Muscle of back (tissue), 3 donors: ENCODE measurements at regions not wholly inside any gene's neighbourhood (a gene's known extent, or its start where the extent isn't known, plus 50 kb on each side); places are given as distances from the start of the nearest gene placed in this dataset.
A peak's percentile ranks its signal among the peaks of the same experiment; 100 is the strongest.
"Not testable (repeated sequence)": the region's sequence is repeated elsewhere in the genome, so short reads cannot be mapped to it uniquely, and the experiment has no call there.

Experiments used
- DNase-seq, 3 donors: peaks; one replicate each; pipeline versions ENCODE4 v3.0.0 to v3.0.0-alpha.2; 2013

GRCh38 chr9:78905387-78905786 lies 608.5 kb downstream of the PSAT1 start:
- no peak for DNase-seq

DNA sequence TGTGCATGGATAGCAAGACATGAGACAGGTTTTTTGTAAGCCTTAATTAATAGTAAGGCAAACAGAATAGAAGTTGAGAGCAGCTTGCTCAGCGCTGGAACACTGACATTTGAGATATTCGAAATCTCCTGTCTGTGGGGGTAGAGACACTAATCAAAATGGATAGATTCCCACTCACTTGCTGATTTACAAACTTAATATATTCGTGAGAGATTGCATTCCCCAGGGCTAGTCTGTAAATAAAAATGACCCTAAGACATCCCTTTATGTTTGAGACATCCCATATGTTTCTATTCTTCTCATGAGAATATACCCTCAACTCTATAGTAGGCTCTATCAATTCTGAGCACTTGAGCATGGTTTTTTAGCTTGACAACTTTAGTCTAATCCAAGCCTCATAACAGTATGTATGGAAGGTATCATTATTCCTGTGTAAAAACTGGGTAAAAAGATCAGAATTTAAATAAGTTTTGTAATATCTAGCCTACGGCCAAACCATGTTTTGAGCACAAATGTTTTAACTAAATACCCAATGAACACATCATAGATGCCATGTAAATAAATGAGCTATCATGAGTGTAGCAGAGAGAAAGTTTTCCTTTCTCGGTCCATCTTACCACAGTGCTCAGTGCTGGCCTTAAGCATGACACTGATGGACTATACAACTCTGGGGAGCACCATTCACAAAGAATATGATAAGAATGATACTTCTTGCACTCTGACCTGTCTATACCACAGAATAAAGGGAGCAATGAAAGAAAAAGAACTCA lies 609.2 kb downstream of the PSAT1 start:
- no peak for DNase-seq

- no peak for DNase-seq
These were observed 612.6 kb downstream of the PSAT1 start for GRCh38 chr9:78909566-78909965.

GRCh38 chr9:78916884-78917283 lies 620.0 kb downstream of the PSAT1 start:
- not testable (repeated sequence) for DNase-seq

- DNase-seq: no peak
These were observed 622.1 kb downstream of the PSAT1 start for GRCh38 chr9:78918976-78919375.

DNA sequence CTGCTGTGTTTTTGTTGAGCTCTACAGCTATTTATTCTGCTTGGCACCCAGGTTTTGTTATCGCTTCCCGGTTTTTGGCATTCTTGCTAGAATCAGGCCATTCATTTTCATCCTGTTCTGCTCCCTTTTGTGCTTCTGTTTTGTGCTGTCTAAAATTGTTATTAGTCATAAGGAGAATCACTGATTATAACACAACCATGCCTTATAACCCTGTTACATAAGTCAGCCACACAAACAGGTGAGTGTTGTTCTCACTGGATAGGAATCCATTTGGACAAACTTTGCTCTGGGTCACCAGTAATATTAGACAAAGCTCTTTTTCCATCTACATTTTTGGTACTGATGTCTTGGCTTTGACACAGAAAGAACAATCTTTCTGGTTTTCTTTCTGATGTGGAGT lies 622.8 kb downstream of the PSAT1 start:
- DNase-seq: no peak

GRCh38 chr9:78921341-78921740 lies 624.4 kb downstream of the PSAT1 start:
- DNase-seq: no peak

- no peak for DNase-seq
These were observed 627.2 kb downstream of the PSAT1 start for GRCh38 chr9:78923966-78924659.

GRCh38 chr9:78927099-78927940 lies 630.4 kb downstream of the PSAT1 start:
- DNase-seq: no peak

DNA sequence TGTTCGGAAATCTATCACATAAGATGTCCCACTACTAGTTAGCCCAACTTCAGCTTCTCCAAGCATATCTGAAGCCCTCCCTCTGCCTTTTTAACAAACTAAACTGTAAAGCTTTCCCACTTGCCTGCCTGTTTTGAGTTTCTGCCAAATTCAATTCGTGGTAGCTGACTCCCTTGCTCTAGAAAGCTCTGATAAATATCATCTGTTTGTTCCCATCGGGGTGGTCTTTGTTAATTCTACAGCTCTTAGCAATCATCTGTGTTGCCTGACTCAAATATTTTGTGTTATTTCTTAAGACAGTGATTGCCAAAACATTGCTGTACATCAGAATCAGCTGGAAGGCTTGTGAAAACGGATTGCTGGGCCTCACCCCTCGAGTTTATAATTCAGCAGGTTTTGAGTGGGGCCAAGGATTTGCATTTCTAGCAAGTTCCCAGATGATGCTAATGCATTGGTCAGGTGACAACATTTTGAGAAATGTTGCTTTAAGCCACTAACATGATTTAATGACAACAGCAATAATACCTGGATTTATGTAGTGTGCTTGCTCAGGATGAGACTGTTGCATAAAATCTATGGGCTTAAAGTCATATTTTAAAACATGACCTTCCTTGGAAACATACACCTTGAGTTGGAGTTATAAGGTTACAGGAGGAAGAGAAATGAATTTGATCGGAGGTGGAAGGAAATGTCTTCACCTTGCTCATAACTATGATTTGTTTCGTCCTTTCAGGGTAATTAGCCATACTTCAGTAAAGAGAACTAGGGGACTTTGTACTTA lies 631.9 kb downstream of the PSAT1 start:
- peak in 1 of 3 donors; percentile 12 for DNase-seq

DNA sequence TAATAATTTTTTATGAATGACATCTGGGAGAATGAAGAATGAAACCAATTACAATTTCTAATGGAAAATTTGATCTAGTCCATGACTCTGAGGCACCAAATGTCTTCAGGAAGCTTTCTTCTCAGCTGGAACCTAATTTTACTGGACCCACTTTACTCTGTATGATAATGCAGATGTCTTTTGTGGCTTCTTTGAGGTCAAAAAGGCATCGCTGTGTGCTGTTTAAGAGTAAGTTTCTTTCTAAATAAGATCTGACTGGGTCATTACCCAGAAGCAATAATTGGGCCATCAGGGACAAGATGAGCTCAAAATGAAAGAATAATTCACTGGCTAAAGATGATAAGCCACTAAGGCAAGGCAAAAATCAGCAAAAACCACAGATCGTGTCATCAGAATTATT lies 633.4 kb downstream of the PSAT1 start:
- DNase-seq: no peak

DNA sequence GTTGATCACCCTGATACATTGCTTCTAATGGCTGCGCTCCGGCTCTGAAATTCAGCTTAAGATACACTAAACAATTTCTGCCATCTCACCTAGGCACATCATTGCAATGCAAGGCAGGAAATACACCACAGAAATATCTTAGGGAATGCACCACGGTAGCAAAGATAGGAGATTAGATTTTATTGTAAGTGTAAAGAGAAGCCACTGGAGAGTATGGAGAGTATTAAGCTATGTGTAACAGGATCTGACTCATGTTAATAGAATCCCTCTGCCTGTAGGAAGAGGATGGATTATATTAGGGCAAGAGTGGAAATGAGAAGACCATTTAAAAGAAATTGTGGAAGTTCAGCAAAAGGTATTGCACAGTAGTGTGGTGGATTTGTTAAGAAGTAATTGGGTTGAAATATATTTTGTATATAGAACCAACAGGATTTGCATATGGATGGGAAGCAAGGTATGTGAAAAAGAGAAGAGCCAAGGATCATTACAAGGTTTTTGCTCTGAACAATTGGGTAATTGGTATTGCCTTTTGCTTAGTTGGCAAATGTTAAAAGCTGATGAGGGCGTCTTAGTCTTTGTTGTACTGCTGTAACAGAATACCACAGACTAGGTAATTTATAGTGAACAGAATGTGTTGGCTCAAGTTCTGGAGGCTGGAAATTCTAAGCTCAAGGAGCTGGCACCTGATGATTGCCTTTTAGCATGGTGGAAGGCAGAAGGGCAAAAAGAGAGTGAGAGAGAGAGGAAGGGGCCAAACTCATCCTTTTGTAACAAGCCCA lies 636.1 kb downstream of the PSAT1 start:
- DNase-seq: peak in 1 of 3 donors; percentile 64

GRCh38 chr9:78934880-78935279 lies 636.9 kb upstream of the TLE4 start:
- DNase-seq: no peak

GRCh38 chr9:78938821-78939220 lies 632.9 kb upstream of the TLE4 start:
- DNase-seq: no peak

DNA sequence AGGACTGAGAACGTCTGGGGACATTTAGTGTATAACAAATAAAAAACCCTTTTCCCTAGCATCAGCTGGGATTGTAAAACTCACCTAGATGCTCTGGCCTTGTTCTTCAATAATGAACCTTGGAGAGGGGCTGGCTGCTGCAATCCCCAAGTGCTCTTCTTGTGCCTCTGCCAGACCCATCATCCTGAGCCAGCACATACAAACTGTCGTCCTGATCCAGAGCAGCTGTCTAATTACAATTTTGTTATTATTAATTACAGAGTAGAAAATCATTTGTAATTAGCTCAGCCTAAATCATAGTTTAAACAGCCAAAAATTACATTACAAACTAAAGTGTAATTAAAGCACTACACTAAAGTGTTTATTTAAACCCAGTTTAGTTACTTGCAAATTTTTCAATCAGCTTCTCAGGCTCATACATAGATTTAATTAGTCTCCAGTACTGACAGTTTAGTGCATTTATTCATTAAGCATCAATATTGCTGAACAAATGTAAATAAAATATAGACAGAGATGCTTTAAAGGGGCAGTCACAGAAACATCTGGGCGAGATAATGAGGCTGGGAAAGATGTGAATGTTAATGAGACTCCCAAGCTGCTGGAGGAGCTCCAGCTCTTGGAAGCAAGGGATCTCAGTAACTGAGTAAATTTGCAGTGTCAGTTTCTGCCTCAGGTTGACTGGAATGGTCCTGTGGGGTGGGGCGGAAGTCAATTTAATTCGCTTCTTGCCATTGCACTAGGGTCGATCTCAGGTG lies 632.3 kb upstream of the TLE4 start:
- peak in 1 of 3 donors; percentile 41 for DNase-seq

DNA sequence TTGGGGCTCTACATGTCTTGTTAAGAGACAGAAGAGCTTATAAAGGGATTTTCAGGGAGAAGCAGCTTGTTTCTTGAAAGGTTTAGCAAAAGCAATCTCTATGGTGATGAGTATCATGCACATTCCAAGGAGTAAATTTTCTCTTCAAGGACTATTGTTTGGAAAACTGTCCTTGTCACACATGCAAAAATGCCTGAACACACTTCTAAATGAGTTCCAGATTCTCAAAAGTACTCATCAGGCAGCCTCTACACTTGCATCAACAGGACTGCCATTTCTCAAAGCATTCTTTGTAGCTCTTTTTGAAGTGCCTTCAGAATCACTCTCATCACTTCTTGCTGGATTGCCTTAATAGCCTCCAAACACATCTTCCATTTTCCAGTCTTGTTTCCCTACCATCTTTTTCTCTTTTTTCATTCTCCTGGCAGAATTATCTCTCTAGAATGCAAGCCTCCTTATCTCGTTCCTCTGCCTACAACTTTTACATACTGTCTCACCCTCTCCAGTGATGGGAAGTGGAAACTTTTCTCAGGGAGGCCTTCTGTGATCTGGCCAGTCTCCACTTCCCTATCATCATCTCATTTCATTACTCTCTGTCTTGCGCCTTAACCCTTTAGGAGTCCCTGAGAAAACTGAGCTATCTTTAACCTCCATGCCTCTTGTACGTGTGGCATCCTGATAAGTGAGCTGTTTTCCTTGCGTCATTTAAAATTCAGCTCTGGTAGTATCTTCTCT lies 631.5 kb upstream of the TLE4 start:
- DNase-seq: no peak

- DNase-seq: peak in 2 of 3 donors; percentile 6 to 35
These were observed 617.5 kb upstream of the TLE4 start for GRCh38 chr9:78954286-78954685.

DNA sequence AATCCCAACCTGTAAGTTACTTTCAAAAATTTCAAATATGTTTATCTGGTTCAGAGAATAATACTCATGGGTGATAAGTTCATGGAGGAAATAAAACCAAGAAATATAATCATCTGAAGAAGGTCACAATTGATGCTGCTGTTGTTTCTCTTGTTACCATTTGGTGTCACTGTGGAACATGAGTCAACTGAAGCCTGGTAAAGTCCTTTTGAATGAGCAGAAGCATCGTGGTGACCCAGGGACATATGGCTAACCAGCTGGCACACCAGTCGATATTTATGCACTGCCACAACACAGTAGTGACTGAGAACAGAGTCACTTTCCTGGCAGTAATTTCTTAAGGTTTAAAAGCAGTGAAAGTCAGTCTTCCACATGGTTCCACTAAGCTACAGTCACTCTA lies 612.9 kb upstream of the TLE4 start:
- no peak for DNase-seq

DNA sequence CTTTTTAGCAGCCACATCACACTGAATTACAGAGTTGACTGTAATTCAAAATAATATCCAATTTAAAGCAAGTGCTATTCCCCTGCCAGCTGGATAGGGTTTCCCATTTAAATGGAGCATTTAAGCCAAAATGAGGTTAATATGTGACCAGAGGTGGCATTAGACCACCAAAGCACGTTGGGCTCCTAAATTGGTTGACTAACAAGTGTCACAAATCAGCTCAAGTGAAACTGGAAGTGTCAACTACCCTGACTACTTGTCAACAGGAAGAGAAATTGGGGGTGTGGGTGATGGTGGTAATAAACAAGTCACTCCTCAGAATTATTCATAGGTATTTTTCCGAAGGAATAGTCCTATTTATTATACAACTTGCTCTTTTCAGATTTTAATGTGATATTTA lies 609.6 kb upstream of the TLE4 start:
- no peak for DNase-seq
